ENCODE measurements at regions not wholly inside any gene's neighbourhood (a gene's known extent, or its start where the extent isn't known, plus 50 kb on each side); places are given as distances from the start of the nearest gene placed in this dataset.

- DNase-seq = no peak
Measured at GRCh38 chr21:38952890-38953289, 147.2 kb downstream of the ETS2 start.

GRCh38 chr21:38951095-38951730, 145.5 kb downstream of the ETS2 start:
- no peak for DNase-seq

GRCh38 chr21:38950435-38951094, 144.8 kb downstream of the ETS2 start:
- peak; percentile 44 for DNase-seq

GRCh38 chr21:38949070-38949380, 143.3 kb downstream of the ETS2 start:
- DNase-seq = no peak

- no peak for DNase-seq
Measured at GRCh38 chr21:38948377-38949069, 142.8 kb downstream of the ETS2 start.

- no peak for DNase-seq
Measured at GRCh38 chr21:38945545-38946245, 140.0 kb downstream of the ETS2 start.

- DNase-seq = no peak
Measured at GRCh38 chr21:38944903-38945302, 139.2 kb downstream of the ETS2 start.

GRCh38 chr21:38944402-38944801, 138.7 kb downstream of the ETS2 start:
- no peak for DNase-seq

GRCh38 chr21:38942748-38943211, 137.1 kb downstream of the ETS2 start:
- no peak for DNase-seq

GRCh38 chr21:38938769-38939168, 133.0 kb downstream of the ETS2 start:
- no peak for DNase-seq

GRCh38 chr21:38938343-38938742, 132.6 kb downstream of the ETS2 start:
- DNase-seq = no peak

GRCh38 chr21:38937844-38938243, 132.1 kb downstream of the ETS2 start:
- DNase-seq = no peak

GRCh38 chr21:38937286-38937790, 131.6 kb downstream of the ETS2 start:
- no peak for DNase-seq

GRCh38 chr21:38936240-38936639, 130.5 kb downstream of the ETS2 start:
- DNase-seq = peak; percentile 37

GRCh38 chr21:38933731-38934130, 128.0 kb downstream of the ETS2 start:
- DNase-seq = no peak

- DNase-seq = no peak
Measured at GRCh38 chr21:38931291-38931690, 125.6 kb downstream of the ETS2 start.

GRCh38 chr21:38930853-38931252, 125.1 kb downstream of the ETS2 start:
- DNase-seq = peak; percentile 92

- DNase-seq = no peak
Measured at GRCh38 chr21:38930066-38930465, 124.3 kb downstream of the ETS2 start.

- DNase-seq = no peak
Measured at GRCh38 chr21:38929652-38930051, 123.9 kb downstream of the ETS2 start.

- DNase-seq = peak; percentile 72
Measured at GRCh38 chr21:38929142-38929541, 123.4 kb downstream of the ETS2 start.

GRCh38 chr21:38927776-38928175, 122.0 kb downstream of the ETS2 start:
- DNase-seq = no peak

GRCh38 chr21:38925923-38926322, 120.2 kb downstream of the ETS2 start:
- DNase-seq = peak; percentile 86

GRCh38 chr21:38925478-38925877, 119.7 kb downstream of the ETS2 start:
- no peak for DNase-seq
